D721Med (cell line): ENCODE measurements at regions not wholly inside any gene's neighbourhood (a gene's known extent, or its start where the extent isn't known, plus 50 kb on each side); places are given as distances from the start of the nearest gene placed in this dataset.

Experiments
- DNase-seq: peaks from one replicate; pipeline ENCODE4 v3.0.0; 2011; ENCODE audit warnings: low spot score; ENCODE audit not compliant: insufficient read length
- FAIRE-seq: peaks from 2 replicates; lab custom pipeline; 2011; peaks lifted over from hg19 to GRCh38; lab: Jason Lieb, UNC
- CTCF ChIP-seq: IDR thresholded peaks from 2 replicates; pipeline ENCODE4 v1.5.1; 2012; ENCODE audit warnings: mild to moderate bottlenecking, control low read depth; ENCODE audit not compliant: insufficient read depth; ENCODE audit errors: missing control alignments

- DNase-seq (no peak), FAIRE-seq (no peak)
- no peak for TF ChIP-seq CTCF
Observed at GRCh38 chr20:52668626-52669025, 303.5 kb upstream of the TSHZ2 start.

DNA sequence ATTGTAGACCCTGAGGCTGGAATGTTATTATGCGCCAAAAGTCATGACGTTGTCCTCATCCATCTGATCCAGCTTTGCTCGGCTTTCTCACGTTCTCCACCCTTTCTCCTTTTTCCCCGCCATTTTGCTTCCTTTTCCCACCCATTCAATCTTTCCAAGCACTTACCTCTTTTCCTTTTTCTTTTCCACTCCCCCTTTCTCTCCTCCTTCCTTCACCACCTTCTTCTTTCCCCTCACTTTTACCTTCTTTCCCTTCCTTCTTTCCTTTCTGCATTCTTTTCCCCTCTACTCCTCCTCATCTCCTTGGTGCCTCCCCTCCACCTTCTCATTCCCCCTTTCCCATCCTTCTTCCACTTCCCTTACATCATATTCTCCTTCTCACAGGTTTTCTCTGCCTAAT lies 304.8 kb upstream of the TSHZ2 start:
- DNase-seq = no peak
- no peak for TF ChIP-seq CTCF
- FAIRE-seq = no peak

GRCh38 chr20:52665441-52665840 lies 306.7 kb upstream of the TSHZ2 start:
- DNase-seq = no peak
- TF ChIP-seq CTCF = no peak
- no peak for FAIRE-seq

- no peak for TF ChIP-seq CTCF
- no peak for DNase-seq
- no peak for FAIRE-seq
Observed at GRCh38 chr20:52655395-52655794, 316.8 kb upstream of the TSHZ2 start.

- FAIRE-seq (no peak), DNase-seq (no peak)
- no peak for TF ChIP-seq CTCF
Observed at GRCh38 chr20:52654567-52654966, 317.6 kb upstream of the TSHZ2 start.

- DNase-seq = no peak
- no peak for TF ChIP-seq CTCF
Observed at GRCh38 chr20:52652271-52652670, 319.9 kb upstream of the TSHZ2 start.

DNA sequence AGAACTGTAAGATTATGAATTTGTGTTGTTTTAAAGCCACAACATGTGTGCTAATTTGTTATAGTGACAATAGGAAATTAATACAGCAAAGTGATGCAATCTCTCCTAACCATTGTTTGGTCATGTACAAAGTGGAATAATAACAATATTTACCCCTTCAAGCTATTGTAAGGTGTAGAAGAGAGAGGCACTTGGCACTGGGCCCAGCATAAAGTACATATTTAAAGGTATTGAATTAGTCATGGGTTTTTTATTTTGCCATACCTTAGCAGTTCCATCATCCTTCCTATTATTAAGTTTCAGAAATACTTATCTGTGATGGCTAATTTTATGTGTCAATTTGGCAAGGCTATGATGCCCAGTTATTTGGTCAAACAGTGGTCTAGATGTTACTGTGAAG lies 322.4 kb upstream of the TSHZ2 start:
- DNase-seq = no peak
- no peak for TF ChIP-seq CTCF
- no peak for FAIRE-seq

More at GRCh38 chr20:52652271-52652670, 319.9 kb upstream of the TSHZ2 start:
- FAIRE-seq = no peak
